Central memory CD4-positive, alpha-beta T cell (primary cell): ENCODE measurements at regions not wholly inside any gene's neighbourhood (a gene's known extent, or its start where the extent isn't known, plus 50 kb on each side); places are given as distances from the start of the nearest gene placed in this dataset.
"Not testable (repeated sequence)": the region's sequence is repeated elsewhere in the genome, so short reads cannot be mapped to it uniquely, and the experiment has no call there.

Experiments
- DNase-seq: peaks from one replicate; pipeline ENCODE4 v3.0.0; 2022

GRCh38 chr15:91356083-91356482, 256.0 kb downstream of the SV2B start:
- no peak for DNase-seq

GRCh38 chr15:91357011-91357410, 257.0 kb downstream of the SV2B start:
- DNase-seq: no peak

DNA sequence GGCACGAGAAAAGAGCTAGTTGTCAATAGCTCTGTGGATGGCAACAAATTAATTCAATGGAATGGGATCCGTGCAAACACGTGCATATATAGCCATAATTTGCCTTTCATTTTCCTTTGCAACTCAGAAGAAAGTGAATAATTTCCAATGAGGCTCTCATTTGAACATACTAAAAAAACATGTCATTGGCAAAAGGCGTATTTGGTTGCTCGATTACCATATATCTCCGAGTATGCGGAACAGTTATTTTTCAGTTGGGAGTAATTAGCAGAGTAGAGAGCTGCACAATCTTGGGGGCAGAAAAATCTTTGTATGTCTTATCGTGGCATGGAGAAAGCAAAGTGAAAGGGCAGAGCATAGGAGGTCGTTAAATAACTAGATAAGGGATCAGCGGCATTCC, 257.4 kb downstream of the SV2B start:
- no peak for DNase-seq

DNA sequence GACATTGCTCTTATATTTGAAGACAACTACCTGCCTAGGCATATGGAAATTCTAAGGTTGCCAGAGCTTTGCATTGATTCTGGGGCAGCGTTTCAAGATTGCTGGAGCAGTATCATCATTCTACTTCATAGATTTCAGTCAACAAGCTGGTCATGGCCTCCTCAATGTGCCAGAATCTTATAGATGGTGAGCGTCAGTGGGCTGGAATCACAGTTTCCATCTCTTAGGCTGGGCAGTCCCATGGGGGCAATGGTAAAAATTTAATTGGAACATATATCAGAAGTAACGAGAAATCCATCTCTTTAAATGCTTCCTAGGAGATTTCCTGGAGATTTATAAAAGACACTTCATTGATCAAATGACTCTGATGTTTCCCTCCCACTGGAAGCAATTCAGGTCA, 258.3 kb downstream of the SV2B start:
- DNase-seq: no peak

DNA sequence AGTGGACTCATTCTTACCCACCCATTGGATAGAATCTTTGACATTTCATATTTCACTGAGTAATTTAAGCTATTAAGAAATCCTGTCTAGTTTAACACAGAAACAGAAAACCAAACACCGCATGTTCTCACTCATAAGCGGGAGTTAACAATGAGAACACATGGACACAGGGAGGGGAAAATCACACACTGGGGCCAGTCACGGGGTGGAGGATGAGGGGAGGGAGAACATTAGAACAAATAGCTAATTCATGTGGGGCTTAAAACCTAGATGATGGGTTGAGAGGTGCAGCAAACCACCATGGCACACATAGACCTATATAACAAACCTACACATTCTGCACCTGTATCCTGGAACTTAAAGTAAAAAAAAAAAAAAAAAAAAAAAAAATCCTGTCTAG, 261.6 kb downstream of the SV2B start:
- not testable (repeated sequence) for DNase-seq

GRCh38 chr15:91366111-91366510, 266.1 kb downstream of the SV2B start:
- DNase-seq: no peak

DNA sequence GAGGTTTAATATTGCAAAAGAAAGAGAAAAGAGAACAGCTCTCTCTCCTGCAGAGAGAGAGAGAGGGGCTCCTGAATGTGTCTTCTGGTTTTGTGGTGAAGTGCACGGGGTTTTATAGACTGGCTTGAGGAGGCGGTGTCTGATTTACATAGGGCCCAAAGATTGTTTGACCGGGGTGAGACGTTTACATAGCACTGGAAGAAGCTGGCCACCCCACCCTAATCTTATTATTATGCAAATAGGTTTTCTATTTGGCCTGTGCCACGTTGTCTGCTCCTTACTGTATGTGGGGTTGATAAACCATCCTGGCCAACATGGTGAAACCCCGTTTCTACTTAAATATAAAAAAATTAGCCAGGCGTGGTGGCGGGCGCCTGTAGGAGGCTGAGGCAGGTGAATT, 268.6 kb downstream of the SV2B start:
- DNase-seq: no peak

- DNase-seq: no peak
These were observed 269.8 kb downstream of the SV2B start for GRCh38 chr15:91369823-91370222.

GRCh38 chr15:91371345-91371744, 271.3 kb downstream of the SV2B start:
- DNase-seq: not testable (repeated sequence)

DNA sequence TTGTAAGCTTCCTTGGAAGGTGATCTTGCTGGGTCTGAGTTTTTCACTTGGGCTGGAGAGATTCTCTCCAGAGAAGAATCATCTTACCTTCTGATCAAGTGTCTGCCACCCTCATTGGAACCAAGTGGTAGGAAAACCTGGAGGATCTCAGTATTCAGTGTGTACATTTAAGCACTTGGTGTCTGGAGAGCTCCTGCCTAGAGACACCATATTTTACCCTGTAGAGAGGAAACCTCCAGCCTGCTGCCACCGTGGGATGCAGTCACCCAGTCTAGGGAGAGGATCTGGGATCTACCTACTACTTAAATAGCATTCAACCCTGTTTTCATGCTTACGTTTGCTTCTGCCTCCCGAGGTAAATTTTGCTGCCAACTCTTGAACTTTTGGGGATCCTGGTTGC, 274.3 kb downstream of the SV2B start:
- DNase-seq: no peak

- no peak for DNase-seq
These were observed 276.0 kb downstream of the SV2B start for GRCh38 chr15:91376038-91376437.

GRCh38 chr15:91380114-91380513, 280.1 kb downstream of the SV2B start:
- DNase-seq: no peak

GRCh38 chr15:91383532-91383931, 283.5 kb downstream of the SV2B start:
- no peak for DNase-seq

DNA sequence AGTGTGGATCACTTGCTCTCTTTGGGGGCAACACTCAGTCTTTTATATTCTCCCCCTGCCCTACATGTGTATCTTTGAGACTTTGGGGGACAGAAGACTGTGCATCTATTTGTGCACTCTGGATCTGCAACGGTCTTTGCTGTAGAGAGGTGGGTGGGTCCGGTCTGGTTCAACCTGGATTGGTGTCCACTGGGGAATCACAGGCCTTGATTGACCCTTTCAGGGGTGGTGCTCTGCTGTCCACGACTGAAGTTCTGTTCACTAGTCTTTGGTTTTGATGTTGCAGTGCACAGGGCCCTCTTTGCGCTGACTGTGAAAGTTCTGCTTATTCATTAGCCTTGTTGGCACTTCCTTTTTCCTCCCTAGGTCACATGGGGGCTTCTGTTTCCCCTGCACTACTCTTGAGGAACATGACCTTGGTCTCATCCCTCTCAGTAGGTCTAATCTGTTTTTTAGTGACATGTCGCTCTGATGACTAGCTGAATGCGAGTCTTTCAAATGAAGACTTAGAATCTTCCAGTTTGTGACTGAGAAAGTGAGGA, 284.2 kb downstream of the SV2B start:
- no peak for DNase-seq

GRCh38 chr15:91385311-91385710, 285.3 kb downstream of the SV2B start:
- no peak for DNase-seq

DNA sequence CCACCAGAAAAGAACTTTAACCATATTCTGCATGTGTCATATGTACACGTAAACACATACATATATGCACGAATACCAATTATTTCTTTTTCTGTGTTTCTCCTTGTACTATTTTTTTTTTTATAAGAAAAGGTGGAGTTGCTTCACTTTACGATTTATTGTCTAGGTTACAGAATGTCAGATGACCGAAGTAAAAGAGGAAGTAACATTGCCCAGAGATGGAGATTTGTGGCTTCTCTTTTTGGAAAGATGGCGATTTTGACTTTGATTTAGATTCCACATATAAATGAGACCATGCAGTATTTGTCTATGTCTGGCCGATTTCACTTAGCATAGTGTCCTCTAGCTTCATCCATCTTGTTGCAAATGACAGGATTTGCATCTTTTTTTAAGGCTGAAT, 293.1 kb downstream of the SV2B start:
- DNase-seq: no peak

DNA sequence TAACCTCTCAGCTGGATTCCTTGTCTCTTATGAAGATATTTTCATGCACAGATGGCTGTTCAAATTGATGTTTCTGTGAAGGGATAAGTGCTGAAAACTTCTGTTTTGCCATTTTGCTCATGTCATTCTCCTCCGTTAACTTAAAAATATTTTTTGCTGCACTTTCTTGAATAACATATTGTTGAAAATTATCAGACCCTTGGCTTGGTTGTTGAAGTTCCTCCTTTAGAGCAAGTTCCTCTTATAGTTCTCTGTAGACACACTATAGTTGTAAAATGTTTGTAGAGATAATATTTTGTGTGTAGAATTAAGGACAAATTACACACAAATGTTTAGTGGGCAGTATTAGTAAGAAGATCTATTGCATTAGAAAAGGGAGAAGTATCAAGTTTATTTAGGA, 300.4 kb downstream of the SV2B start:
- no peak for DNase-seq

- peak; percentile 20 for DNase-seq
These were observed 307.3 kb downstream of the SV2B start for GRCh38 chr15:91407269-91407889.

GRCh38 chr15:91408476-91409076, 308.5 kb downstream of the SV2B start:
- no peak for DNase-seq

DNA sequence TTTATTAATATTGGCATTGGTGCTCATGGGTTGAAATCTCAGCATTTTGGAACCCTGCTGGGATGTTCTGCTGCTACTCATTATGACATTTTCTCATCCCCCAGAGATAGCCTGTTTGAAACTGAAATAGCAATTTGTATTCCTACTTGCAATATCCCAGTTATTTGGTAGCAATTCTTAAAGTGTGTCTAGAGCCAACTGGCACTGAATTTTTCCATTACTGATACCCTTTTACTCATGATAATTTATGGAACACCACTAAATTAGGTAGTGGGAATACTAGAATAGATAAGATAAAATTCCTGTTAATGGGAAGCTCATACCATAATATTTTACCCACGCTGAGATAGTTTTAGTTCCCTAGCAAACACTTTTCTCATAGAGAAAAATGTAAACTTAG, 309.3 kb downstream of the SV2B start:
- no peak for DNase-seq

DNA sequence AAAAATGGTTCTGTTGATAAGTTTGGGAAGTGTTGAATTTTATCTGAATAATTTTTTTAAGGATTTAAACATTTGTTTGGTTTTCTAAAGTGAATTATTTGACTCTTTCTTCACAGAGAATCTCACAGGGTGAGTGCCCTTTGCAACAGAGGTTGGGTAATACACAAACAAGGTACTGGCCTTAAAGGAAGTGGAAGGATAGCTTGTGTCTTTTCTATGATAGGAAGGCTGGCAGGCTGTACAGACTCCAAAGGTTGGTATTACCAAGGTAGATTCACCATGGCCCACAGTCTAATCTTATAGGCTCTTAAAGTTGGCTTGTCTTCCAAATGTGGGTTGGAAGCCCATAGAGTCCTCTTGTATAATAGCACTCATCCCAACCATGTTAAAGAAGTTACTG, 311.5 kb downstream of the SV2B start:
- no peak for DNase-seq

- no peak for DNase-seq
These were observed 312.3 kb downstream of the SV2B start for GRCh38 chr15:91412138-91412928.

DNA sequence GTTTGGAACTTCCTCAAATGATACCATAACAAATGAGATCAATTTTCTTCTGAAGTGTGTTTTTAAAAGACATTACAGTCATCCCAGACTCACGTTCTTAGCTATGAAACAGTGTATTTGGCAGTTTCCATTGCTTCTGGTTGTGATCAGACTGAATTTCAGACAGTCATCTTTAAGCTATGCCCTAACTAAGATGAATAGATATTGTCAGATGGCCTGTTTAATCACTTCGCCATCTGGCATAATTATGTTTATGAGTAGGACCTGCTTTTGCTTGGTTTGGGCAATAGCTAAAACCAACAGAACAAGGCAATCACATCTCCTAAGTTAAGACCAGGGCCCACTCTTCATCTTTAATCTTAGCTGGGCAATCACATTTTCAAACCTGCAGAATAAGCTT, 313.1 kb downstream of the SV2B start:
- DNase-seq: no peak

DNA sequence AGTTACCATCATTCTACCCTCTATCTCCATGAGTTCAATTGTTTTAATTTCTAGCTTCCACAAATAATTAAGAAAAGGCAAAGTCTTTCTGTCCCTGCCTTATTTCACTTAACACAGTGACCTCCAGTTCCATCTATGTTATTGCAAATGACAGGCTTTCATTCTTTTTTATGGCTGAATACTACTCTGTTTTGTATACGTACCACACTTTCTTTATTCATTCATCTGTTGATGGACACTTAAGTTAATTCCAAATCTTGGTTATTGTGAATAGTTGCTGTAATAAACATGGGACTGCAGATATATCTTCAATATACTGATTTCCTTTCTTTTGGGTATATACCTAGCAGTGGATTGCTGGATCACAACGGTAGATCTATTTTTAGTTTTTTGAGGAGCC, 314.1 kb downstream of the SV2B start:
- DNase-seq: no peak
